H9 (cell line): ENCODE measurements at regions not wholly inside any gene's neighbourhood (a gene's known extent, or its start where the extent isn't known, plus 50 kb on each side); places are given as distances from the start of the nearest gene placed in this dataset.

Source experiments
- DNase-seq: peaks from one replicate; pipeline ENCODE4 v3.0.0-alpha.2; 2017
- H2AFZ ChIP-seq: one replicate; pipeline ENCODE4 v1.6.1; 2013; ENCODE audit warnings: mild to moderate bottlenecking, low read length, control low read depth, moderate library complexity
- H2AK5ac ChIP-seq: 2 replicates; pipeline ENCODE4 v1.6.1; 2013; ENCODE audit warnings: low read length, control low read depth, mixed read lengths; ENCODE audit not compliant: insufficient read length
- H2BK120ac ChIP-seq: one replicate; pipeline ENCODE4 v1.6.1; 2013; ENCODE audit warnings: low read depth, mild to moderate bottlenecking, low read length, control low read depth, inconsistent platforms; ENCODE audit not compliant: poor library complexity, severe bottlenecking
- H2BK12ac ChIP-seq: 2 replicates; pipeline ENCODE4 v1.6.1; 2013; ENCODE audit warnings: low read length, control low read depth, mixed read lengths, low read depth; ENCODE audit not compliant: insufficient read length
- H2BK15ac ChIP-seq: 2 replicates; pipeline ENCODE4 v1.6.1; 2013; ENCODE audit warnings: low read depth, low read length, control low read depth
- H2BK20ac ChIP-seq: one replicate; pipeline ENCODE4 v1.6.1; 2013; ENCODE audit warnings: low read depth, mild to moderate bottlenecking, low read length, control low read depth, inconsistent platforms; ENCODE audit not compliant: poor library complexity, severe bottlenecking
- H2BK5ac ChIP-seq: 2 replicates; pipeline ENCODE4 v1.6.1; 2013; ENCODE audit warnings: low read length, control low read depth, mixed read lengths; ENCODE audit not compliant: insufficient read length
- H3K14ac ChIP-seq: 2 replicates; pipeline ENCODE4 v1.6.1; 2013; ENCODE audit warnings: low read length, control low read depth; ENCODE audit not compliant: insufficient read depth
- H3K18ac ChIP-seq: 2 replicates; pipeline ENCODE4 v1.6.1; 2013; ENCODE audit warnings: low read depth, mild to moderate bottlenecking, mixed read lengths, low read length, control low read depth; ENCODE audit not compliant: insufficient read length
- H3K23ac ChIP-seq: 2 replicates; pipeline ENCODE4 v1.6.1; 2013; ENCODE audit warnings: low read length, control low read depth, mixed read lengths, low read depth; ENCODE audit not compliant: insufficient read length
- H3K23me2 ChIP-seq: 2 replicates; pipeline ENCODE4 v1.6.1; 2013; ENCODE audit warnings: low read depth, mild to moderate bottlenecking, mixed read lengths, low read length, control low read depth; ENCODE audit not compliant: insufficient read length, poor library complexity, severe bottlenecking
- H3K27ac ChIP-seq: 2 replicates; pipeline ENCODE4 v1.5.1; 2013; ENCODE audit warnings: low read length, control low read depth, mixed read lengths, low read depth; ENCODE audit not compliant: insufficient read length
- H3K27me3 ChIP-seq: 2 replicates; pipeline ENCODE4 v1.6.1; 2013; ENCODE audit warnings: low read length, control low read depth, inconsistent platforms; ENCODE audit not compliant: insufficient read depth
- H3K4ac ChIP-seq: 2 replicates; pipeline ENCODE4 v1.6.1; 2013; ENCODE audit warnings: low read depth, mild to moderate bottlenecking, control low read depth, inconsistent platforms, low read length, moderate library complexity
- H3K4me1 ChIP-seq: 2 replicates; pipeline ENCODE4 v1.6.1; 2013; ENCODE audit warnings: low read length, control low read depth, inconsistent platforms; ENCODE audit not compliant: insufficient read depth
- H3K4me2 ChIP-seq: 2 replicates; pipeline ENCODE4 v1.6.1; 2013; ENCODE audit warnings: low read length, control low read depth, mixed read lengths; ENCODE audit not compliant: insufficient read length, insufficient read depth
- H3K56ac ChIP-seq: 2 replicates; pipeline ENCODE4 v1.6.1; 2013; ENCODE audit warnings: low read depth, mild to moderate bottlenecking, mixed read lengths, low read length, control low read depth; ENCODE audit not compliant: insufficient read length
- H3K79me1 ChIP-seq: 2 replicates; pipeline ENCODE4 v1.6.1; 2013; ENCODE audit warnings: low read depth, mild to moderate bottlenecking, moderate library complexity, low read length, control low read depth, inconsistent platforms; ENCODE audit not compliant: insufficient read depth, poor library complexity, severe bottlenecking
- H3K79me2 ChIP-seq: 2 replicates; pipeline ENCODE4 v1.6.1; 2013; ENCODE audit warnings: low read length, control low read depth, inconsistent platforms; ENCODE audit not compliant: insufficient read depth
- H3K9ac ChIP-seq: 2 replicates; pipeline ENCODE4 v1.6.1; 2013; ENCODE audit warnings: low read length, control low read depth, mixed read lengths; ENCODE audit not compliant: insufficient read length; ENCODE audit errors: extremely low read depth
- H3K9me3 ChIP-seq: one replicate; pipeline ENCODE4 v1.6.1; 2013; ENCODE audit warnings: low read depth, low read length, inconsistent platforms; ENCODE audit not compliant: control insufficient read depth
- H3T11ph ChIP-seq: one replicate; pipeline ENCODE4 v1.6.1; 2013; ENCODE audit warnings: mild to moderate bottlenecking, low read length, control low read depth, inconsistent platforms
- H4K20me1 ChIP-seq: one replicate; pipeline ENCODE4 v1.6.1; 2013; ENCODE audit not compliant: control insufficient read depth, insufficient read length, insufficient read depth
- H4K5ac ChIP-seq: 2 replicates; pipeline ENCODE4 v1.6.1; 2013; ENCODE audit warnings: low read depth, mild to moderate bottlenecking, mixed read lengths, low read length, control low read depth; ENCODE audit not compliant: insufficient read length
- H4K8ac ChIP-seq: replicated peaks from 2 replicates; pipeline ENCODE4 v1.6.1; 2013; ENCODE audit warnings: low read length, control low read depth, mixed read lengths, low read depth; ENCODE audit not compliant: insufficient read length
- H4K91ac ChIP-seq: 2 replicates; pipeline ENCODE4 v1.6.1; 2013; ENCODE audit warnings: low read depth, mild to moderate bottlenecking, moderate library complexity, mixed read lengths, low read length, control low read depth; ENCODE audit not compliant: insufficient read length
- H3K27ac Mint-ChIP-seq, 3 experiments: 2 replicates in 2 of 3; 3 replicates in 1 of 3; pipeline ENCODE4 v1.8.0; 2020 to 2021; ENCODE audit warnings: mixed read lengths in 3 of 3, mild to moderate bottlenecking in 1 of 3, moderate library complexity in 1 of 3
- H3K27me3 Mint-ChIP-seq: 2 replicates; pipeline ENCODE4 v1.8.0; 2021; ENCODE audit warnings: low read depth, mild to moderate bottlenecking, moderate library complexity, mixed read lengths
- H3K36me3 Mint-ChIP-seq, 3 experiments: 2 replicates in 2 of 3; 3 replicates in 1 of 3; pipeline ENCODE4 v1.8.0; 2020 to 2021; ENCODE audit warnings: low read depth in 3 of 3, mixed read lengths in 3 of 3; ENCODE audit not compliant: insufficient read depth in 1 of 3
- H3K4me1 Mint-ChIP-seq, 2 experiments: 2 replicates each; pipeline ENCODE4 v1.8.0; 2020; ENCODE audit warnings: mixed read lengths in 2 of 2
- H3K4me3 Mint-ChIP-seq, 2 experiments: 2 replicates in 1 of 2; 3 replicates in 1 of 2; pipeline ENCODE4 v1.8.0; 2020 to 2021; ENCODE audit warnings: mild to moderate bottlenecking in 2 of 2, mixed read lengths in 2 of 2, moderate library complexity in 1 of 2
- H3K9me3 Mint-ChIP-seq, 2 experiments: 2 replicates in 1 of 2; 3 replicates in 1 of 2; pipeline ENCODE4 v1.8.0; 2020; ENCODE audit warnings: mild to moderate bottlenecking in 2 of 2, mixed read lengths in 2 of 2, moderate library complexity in 1 of 2
- CTCF ChIP-seq: fragments of 200-600 bp; sonication (generic); conservative IDR thresholded peaks from 3 replicates; pipeline ENCODE4 v1.8.0; 2021; ENCODE audit warnings: antibody characterized with exemption, mild to moderate bottlenecking
- WGBS: extraction: QIAGEN DNeasy Blood & Tissue Kit; methylation state at CpG from one replicate; pipeline ENCODE4 v1.1.7; 2013; ENCODE audit warnings: missing lambda C conversion rate, low lambda C conversion rate, mixed read lengths; ENCODE audit not compliant: insufficient read length; ENCODE audit errors: extremely low coverage; 5-methylcytosine and 5-hydroxymethylcytosine counted together

DNA sequence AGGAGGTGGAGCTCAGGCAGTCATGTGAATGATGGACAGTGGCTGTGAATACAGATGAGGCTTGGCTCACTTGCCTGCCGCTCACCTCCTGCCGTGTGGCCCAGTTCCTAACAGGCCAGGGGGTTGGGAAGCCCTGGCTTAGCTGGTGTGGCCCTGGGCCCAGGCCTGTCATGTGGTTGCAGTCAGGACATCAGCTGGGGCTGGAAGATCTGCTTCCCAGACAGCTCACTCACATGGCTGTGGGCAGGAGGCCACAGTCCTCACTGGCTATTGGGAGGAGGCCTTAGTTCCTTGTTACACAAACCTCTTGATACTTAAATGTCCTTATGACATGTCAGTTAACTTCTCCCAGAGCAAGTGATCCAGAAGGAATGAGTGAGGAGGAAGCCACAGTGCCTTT, 138.8 kb upstream of the CSF3R start:
- Histone ChIP-seq H3K23ac (no peak overlapping the region), H3K27me3 (no peaks in the 10 kb centered on the region), H2AK5ac (no peak overlapping the region), H2BK15ac (no peak overlapping the region), H3K18ac (no peak overlapping the region), H2BK12ac (no peak overlapping the region), H3K23me2 (no peaks in the 10 kb centered on the region), H3K14ac (no peak overlapping the region), H2BK20ac (no peak overlapping the region), H3T11ph (no peak overlapping the region), H3K4me1 (peaks cover 7% of the 10 kb centered on the region; the same call in 1 of the 2 replicates), H2BK5ac (no peak overlapping the region), H3K4me2 (no peak overlapping the region), H3K4ac (no peak overlapping the region), H3K79me1 (no peaks in the 10 kb centered on the region), H3K27ac (no peak overlapping the region), H3K9ac (no peak overlapping the region), H4K20me1 (no peaks in the 10 kb centered on the region), H2AFZ (no peak overlapping the region), H3K56ac (no peak overlapping the region), H2BK120ac (no peak overlapping the region), H4K91ac (no peak overlapping the region), H3K9me3 (no peaks in the 10 kb centered on the region), H4K5ac (no peak overlapping the region), H4K8ac (no peak overlapping the region), H3K79me2 (no peaks in the 10 kb centered on the region)
- WGBS = no CpG with 5 or more reads among the region's 2 CpGs
- H3K4me1 Mint-ChIP-seq = peaks cover 16 to 26% of the 10 kb centered on the region in 2 experiments
- H3K9me3 Mint-ChIP-seq = peaks cover 13 to 14% of the 10 kb centered on the region in 2 experiments
- DNase-seq = no peak
- TF ChIP-seq CTCF = no peak
- no peak overlapping the region for H3K4me3 Mint-ChIP-seq
- peaks cover 0 to 13% (median 0%) of the 10 kb centered on the region in 3 experiments; a peak in 1 of 7 replicates for H3K36me3 Mint-ChIP-seq
- no peak overlapping the region for H3K27ac Mint-ChIP-seq
- H3K27me3 Mint-ChIP-seq = peaks cover 3% of the 10 kb centered on the region; the same call in 1 of the 2 replicates
